ENCODE measurements at regions not wholly inside any gene's neighbourhood (a gene's known extent, or its start where the extent isn't known, plus 50 kb on each side); places are given as distances from the start of the nearest gene placed in this dataset.
A peak's percentile ranks its signal among the peaks of the same experiment; 100 is the strongest.

GRCh38 chrX:9317176-9317575, 147.7 kb upstream of the TBL1X start:
- H2AFZ ChIP-seq (ENCODE audit: low read length), result no peak overlapping the region
- H3K9ac ChIP-seq (ENCODE audit: low read length), result no peak overlapping the region
- no peak overlapping the region for H3K4me3 ChIP-seq (ENCODE audit: low read depth, low read length, poor library complexity, severe bottlenecking)
- no peaks in the 10 kb centered on the region for H3F3A ChIP-seq (ENCODE audit: insufficient read depth, low read length)
- peak overlapping the region; percentile 50 for H3K27ac ChIP-seq (ENCODE audit: low read depth, low read length, poor library complexity, severe bottlenecking)
- H3K9me3 ChIP-seq (ENCODE audit: low read length), result no peaks in the 10 kb centered on the region
- peaks cover 35% of the 10 kb centered on the region for H3K4me1 ChIP-seq (ENCODE audit: insufficient read depth, low read length, severe bottlenecking)
- H3K79me2 ChIP-seq (ENCODE audit: insufficient read depth, low read length), result no peaks in the 10 kb centered on the region
- H3K9me2 ChIP-seq (ENCODE audit: low read depth, low read length), result no peaks in the 10 kb centered on the region
- H4K20me1 ChIP-seq (ENCODE audit: insufficient read depth, low read length), result no peaks in the 10 kb centered on the region
- H3K4me2 ChIP-seq (ENCODE audit: low read length), result no peak overlapping the region
- H3K27me3 ChIP-seq (ENCODE audit: insufficient read depth, low read length), result no peaks in the 10 kb centered on the region
- TF ChIP-seq EZH2 (IDR thresholded peaks at IDR 0.05; ENCODE audit: borderline replicate concordance, low read length) (no peak), CTCF (IDR thresholded peaks at IDR 0.05; ENCODE audit: low read length) (no peak)
- no peaks in the 10 kb centered on the region for H3K36me3 ChIP-seq (ENCODE audit: insufficient read depth, low read length)

GRCh38 chrX:9318213-9318612, 146.6 kb upstream of the TBL1X start:
- Histone ChIP-seq H3K4me2 (ENCODE audit: low read length) (no peak overlapping the region), H2AFZ (ENCODE audit: low read length) (no peak overlapping the region), H4K20me1 (ENCODE audit: insufficient read depth, low read length) (no peaks in the 10 kb centered on the region), H3K27me3 (ENCODE audit: insufficient read depth, low read length) (no peaks in the 10 kb centered on the region), H3K79me2 (ENCODE audit: insufficient read depth, low read length) (no peaks in the 10 kb centered on the region), H3K9ac (ENCODE audit: low read length) (no peak overlapping the region), H3K4me3 (ENCODE audit: low read depth, low read length, poor library complexity, severe bottlenecking) (no peak overlapping the region), H3K9me2 (ENCODE audit: low read depth, low read length) (no peaks in the 10 kb centered on the region), H3F3A (ENCODE audit: insufficient read depth, low read length) (no peaks in the 10 kb centered on the region), H3K9me3 (ENCODE audit: low read length) (no peaks in the 10 kb centered on the region), H3K4me1 (ENCODE audit: insufficient read depth, low read length, severe bottlenecking) (peaks cover 30% of the 10 kb centered on the region), H3K36me3 (ENCODE audit: insufficient read depth, low read length) (no peaks in the 10 kb centered on the region), H3K27ac (ENCODE audit: low read depth, low read length, poor library complexity, severe bottlenecking) (no peak overlapping the region)
- TF ChIP-seq EZH2 (IDR thresholded peaks at IDR 0.05; ENCODE audit: borderline replicate concordance, low read length) (no peak), CTCF (IDR thresholded peaks at IDR 0.05; ENCODE audit: low read length) (no peak)

- H3K79me2 ChIP-seq (ENCODE audit: insufficient read depth, low read length), result no peaks in the 10 kb centered on the region
- peaks cover 24% of the 10 kb centered on the region for H3K4me1 ChIP-seq (ENCODE audit: insufficient read depth, low read length, severe bottlenecking)
- H3K9me3 ChIP-seq (ENCODE audit: low read length), result no peaks in the 10 kb centered on the region
- H3K27ac ChIP-seq (ENCODE audit: low read depth, low read length, poor library complexity, severe bottlenecking), result no peak overlapping the region
- H3K9me2 ChIP-seq (ENCODE audit: low read depth, low read length), result no peaks in the 10 kb centered on the region
- H3K4me3 ChIP-seq (ENCODE audit: low read depth, low read length, poor library complexity, severe bottlenecking), result no peak overlapping the region
- H3K9ac ChIP-seq (ENCODE audit: low read length), result no peak overlapping the region
- no peak overlapping the region for H3K4me2 ChIP-seq (ENCODE audit: low read length)
- no peak for TF ChIP-seq CTCF (IDR thresholded peaks at IDR 0.05; ENCODE audit: low read length)
- TF ChIP-seq EZH2 (IDR thresholded peaks at IDR 0.05; ENCODE audit: borderline replicate concordance, low read length), result no peak
- no peak overlapping the region for H2AFZ ChIP-seq (ENCODE audit: low read length)
- H4K20me1 ChIP-seq (ENCODE audit: insufficient read depth, low read length), result no peaks in the 10 kb centered on the region
- H3K36me3 ChIP-seq (ENCODE audit: insufficient read depth, low read length), result no peaks in the 10 kb centered on the region
- H3F3A ChIP-seq (ENCODE audit: insufficient read depth, low read length), result no peaks in the 10 kb centered on the region
- no peaks in the 10 kb centered on the region for H3K27me3 ChIP-seq (ENCODE audit: insufficient read depth, low read length)
Observed at GRCh38 chrX:9318766-9319165, 146.1 kb upstream of the TBL1X start.

Data from OCI-LY1 (cell line).